HS-5 (cell line): ENCODE measurements at regions not wholly inside any gene's neighbourhood (a gene's known extent, or its start where the extent isn't known, plus 50 kb on each side); places are given as distances from the start of the nearest gene placed in this dataset.

Experiments
- DNase-seq: peaks from one replicate; pipeline ENCODE4 v3.0.0-alpha.2; 2012; ENCODE audit warnings: low read depth

- DNase-seq, result no peak
Observed at GRCh38 chr6:11358904-11359830, 126.7 kb upstream of the NEDD9 start.

- no peak for DNase-seq
Observed at GRCh38 chr6:11357285-11357684, 124.8 kb upstream of the NEDD9 start.

GRCh38 chr6:11356404-11357155 lies 124.1 kb upstream of the NEDD9 start:
- DNase-seq, result no peak

- DNase-seq, result no peak
Observed at GRCh38 chr6:11353921-11354389, 121.5 kb upstream of the NEDD9 start.

- DNase-seq, result no peak
Observed at GRCh38 chr6:11350294-11350693, 117.8 kb upstream of the NEDD9 start.

GRCh38 chr6:11349880-11350279 lies 117.4 kb upstream of the NEDD9 start:
- DNase-seq, result no peak

- DNase-seq, result no peak
Observed at GRCh38 chr6:11346516-11346915, 114.0 kb upstream of the NEDD9 start.

GRCh38 chr6:11345536-11345935 lies 113.1 kb upstream of the NEDD9 start:
- DNase-seq, result no peak

GRCh38 chr6:11343963-11344723 lies 111.7 kb upstream of the NEDD9 start:
- no peak for DNase-seq

- DNase-seq, result peak; percentile 11
Observed at GRCh38 chr6:11341867-11342266, 109.4 kb upstream of the NEDD9 start.

GRCh38 chr6:11341303-11341702 lies 108.8 kb upstream of the NEDD9 start:
- no peak for DNase-seq

GRCh38 chr6:11339380-11339779 lies 106.9 kb upstream of the NEDD9 start:
- DNase-seq, result no peak

- no peak for DNase-seq
Observed at GRCh38 chr6:11337306-11337705, 104.8 kb upstream of the NEDD9 start.

GRCh38 chr6:11335826-11336225 lies 103.4 kb upstream of the NEDD9 start:
- DNase-seq, result no peak

GRCh38 chr6:11333132-11333849 lies 100.8 kb upstream of the NEDD9 start:
- DNase-seq, result no peak

- no peak for DNase-seq
Observed at GRCh38 chr6:11332463-11332862, 100.0 kb upstream of the NEDD9 start.

GRCh38 chr6:11331111-11331510 lies 98.6 kb upstream of the NEDD9 start:
- no peak for DNase-seq

GRCh38 chr6:11330413-11330760 lies 97.9 kb upstream of the NEDD9 start:
- no peak for DNase-seq

- DNase-seq, result no peak
Observed at GRCh38 chr6:11329726-11330412, 97.4 kb upstream of the NEDD9 start.

GRCh38 chr6:11328613-11329247 lies 96.3 kb upstream of the NEDD9 start:
- DNase-seq, result no peak

GRCh38 chr6:11327961-11328360 lies 95.5 kb upstream of the NEDD9 start:
- no peak for DNase-seq
